Nephron progenitor cell (in vitro differentiated cells): ENCODE measurements at regions not wholly inside any gene's neighbourhood (a gene's known extent, or its start where the extent isn't known, plus 50 kb on each side); places are given as distances from the start of the nearest gene placed in this dataset.

Source experiments
- DNase-seq: peaks from one replicate; pipeline ENCODE4 v3.0.0; 2021
- H3K27ac Mint-ChIP-seq: 2 replicates; pipeline ENCODE4 v1.8.0; 2021; ENCODE audit warnings: mild to moderate bottlenecking, moderate library complexity, mixed read lengths
- H3K27me3 Mint-ChIP-seq: 2 replicates; pipeline ENCODE4 v1.8.0; 2021; ENCODE audit warnings: mild to moderate bottlenecking, low read depth, mixed read lengths; ENCODE audit not compliant: poor library complexity
- H3K36me3 Mint-ChIP-seq: 2 replicates; pipeline ENCODE4 v1.8.0; 2021; ENCODE audit warnings: low read depth, mixed read lengths
- H3K4me1 Mint-ChIP-seq: 2 replicates; pipeline ENCODE4 v1.8.0; 2021; ENCODE audit warnings: mixed read lengths
- H3K4me3 Mint-ChIP-seq: 2 replicates; pipeline ENCODE4 v1.8.0; 2021; ENCODE audit warnings: mild to moderate bottlenecking, moderate library complexity, mixed read lengths
- H3K9me3 Mint-ChIP-seq: 2 replicates; pipeline ENCODE4 v1.8.0; 2021; ENCODE audit warnings: mild to moderate bottlenecking, moderate library complexity, mixed read lengths
- TF ChIP-seq, protein P1 (sequence below): fragments of 200-600 bp; sonication (generic); IDR thresholded peaks from 2 replicates; pipeline ENCODE4 v1.5.0; 2021; ENCODE audit warnings: antibody characterized with exemption

GRCh38 chr6:9121549-9121948, 686.2 kb upstream of the SLC35B3 start:
- Mint-ChIP-seq H3K27me3 (peaks cover 9% of the 10 kb centered on the region), H3K9me3 (no peaks in the 10 kb centered on the region), H3K4me3 (no peak overlapping the region), H3K27ac (no peak overlapping the region), H3K36me3 (no peaks in the 10 kb centered on the region), H3K4me1 (peaks cover 2% of the 10 kb centered on the region)
- DNase-seq: no peak
- TF ChIP-seq, protein P1, sequence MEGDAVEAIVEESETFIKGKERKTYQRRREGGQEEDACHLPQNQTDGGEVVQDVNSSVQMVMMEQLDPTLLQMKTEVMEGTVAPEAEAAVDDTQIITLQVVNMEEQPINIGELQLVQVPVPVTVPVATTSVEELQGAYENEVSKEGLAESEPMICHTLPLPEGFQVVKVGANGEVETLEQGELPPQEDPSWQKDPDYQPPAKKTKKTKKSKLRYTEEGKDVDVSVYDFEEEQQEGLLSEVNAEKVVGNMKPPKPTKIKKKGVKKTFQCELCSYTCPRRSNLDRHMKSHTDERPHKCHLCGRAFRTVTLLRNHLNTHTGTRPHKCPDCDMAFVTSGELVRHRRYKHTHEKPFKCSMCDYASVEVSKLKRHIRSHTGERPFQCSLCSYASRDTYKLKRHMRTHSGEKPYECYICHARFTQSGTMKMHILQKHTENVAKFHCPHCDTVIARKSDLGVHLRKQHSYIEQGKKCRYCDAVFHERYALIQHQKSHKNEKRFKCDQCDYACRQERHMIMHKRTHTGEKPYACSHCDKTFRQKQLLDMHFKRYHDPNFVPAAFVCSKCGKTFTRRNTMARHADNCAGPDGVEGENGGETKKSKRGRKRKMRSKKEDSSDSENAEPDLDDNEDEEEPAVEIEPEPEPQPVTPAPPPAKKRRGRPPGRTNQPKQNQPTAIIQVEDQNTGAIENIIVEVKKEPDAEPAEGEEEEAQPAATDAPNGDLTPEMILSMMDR: no peak

- Mint-ChIP-seq H3K36me3 (no peaks in the 10 kb centered on the region), H3K4me1 (peaks cover 26% of the 10 kb centered on the region), H3K27me3 (peaks cover 5% of the 10 kb centered on the region), H3K4me3 (no peak overlapping the region), H3K9me3 (no peaks in the 10 kb centered on the region), H3K27ac (no peak overlapping the region)
- no peak for DNase-seq
- TF ChIP-seq, protein P1: no peak
Observed at GRCh38 chr6:9116026-9116425, 680.7 kb upstream of the SLC35B3 start.

DNA sequence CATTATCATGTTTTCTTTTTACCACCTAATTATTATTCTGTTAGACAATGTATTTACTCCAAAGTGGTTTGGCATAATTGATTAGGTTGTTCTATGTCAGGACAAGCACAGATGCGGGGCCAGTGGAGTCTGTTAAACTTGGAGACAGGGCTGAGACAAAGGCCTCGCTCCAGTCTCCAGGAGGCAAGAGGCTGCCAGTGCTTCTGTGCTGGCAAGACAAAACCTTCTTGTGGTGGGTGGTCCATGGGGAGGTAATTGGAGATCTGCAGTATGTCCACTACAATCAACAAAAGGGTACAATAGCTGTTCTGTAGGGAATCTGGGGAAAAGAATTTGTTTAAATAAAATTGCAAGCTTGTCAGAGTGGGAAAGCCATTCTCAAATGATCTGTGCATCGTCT, 677.2 kb upstream of the SLC35B3 start:
- Mint-ChIP-seq H3K36me3 (no peaks in the 10 kb centered on the region), H3K27ac (peak overlapping the region; percentile 41), H3K4me3 (no peak overlapping the region), H3K9me3 (no peaks in the 10 kb centered on the region), H3K4me1 (peaks cover 26% of the 10 kb centered on the region), H3K27me3 (no peaks in the 10 kb centered on the region)
- peak; percentile 12 for DNase-seq
- TF ChIP-seq, protein P1: no peak

GRCh38 chr6:9103876-9104521, 668.7 kb upstream of the SLC35B3 start:
- TF ChIP-seq, protein P1: no peak
- no peak for DNase-seq
- peaks cover 9% of the 10 kb centered on the region for H3K4me1 Mint-ChIP-seq

DNA sequence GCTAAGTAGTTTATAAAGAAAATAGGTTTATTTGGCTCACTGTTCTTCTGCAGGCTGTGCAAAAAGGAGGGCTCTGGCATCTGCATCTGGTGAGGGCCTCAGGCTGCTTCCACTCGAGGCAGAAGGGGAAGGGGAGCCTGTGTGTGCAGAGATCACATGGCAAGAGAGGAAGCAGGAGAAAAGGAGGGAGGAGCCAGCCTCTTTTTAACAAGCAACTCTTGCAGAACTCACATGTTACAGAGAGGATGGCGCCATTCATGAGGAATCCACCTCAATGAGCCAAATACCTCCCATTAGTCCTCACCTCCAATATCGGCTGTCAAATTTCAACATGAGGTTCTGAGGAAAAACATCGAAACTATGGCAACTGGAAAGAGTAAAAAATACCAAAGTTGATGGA, 666.6 kb upstream of the SLC35B3 start:
- DNase-seq: no peak
- Mint-ChIP-seq H3K36me3 (no peaks in the 10 kb centered on the region), H3K27me3 (peaks cover 22% of the 10 kb centered on the region), H3K9me3 (peaks cover 5% of the 10 kb centered on the region), H3K4me1 (peaks cover 16% of the 10 kb centered on the region), H3K4me3 (no peak overlapping the region), H3K27ac (no peak overlapping the region)
- TF ChIP-seq, protein P1: no peak

More at GRCh38 chr6:9103876-9104521, 668.7 kb upstream of the SLC35B3 start:
- Mint-ChIP-seq H3K4me3 (no peak overlapping the region), H3K36me3 (no peaks in the 10 kb centered on the region), H3K27ac (no peak overlapping the region), H3K27me3 (peaks cover 19% of the 10 kb centered on the region), H3K9me3 (peaks cover 5% of the 10 kb centered on the region)
